HCT116 (cell line): ENCODE measurements at regions not wholly inside any gene's neighbourhood (a gene's known extent, or its start where the extent isn't known, plus 50 kb on each side); places are given as distances from the start of the nearest gene placed in this dataset.

Experiments
- ATAC-seq: fragments of 200-7000 bp; cut with Tn5 transposase; 2 replicates; pipeline ENCODE4 v1.9.1; 2020; ENCODE audit warnings: mild to moderate bottlenecking, moderate library complexity
- BruUV-seq: library from RNA; stranded (reverse); fragments of 400-500 nt; replicated peaks from 2 replicates; lab custom pipeline; 2021; lab: Mats Ljungman, UMichigan
- CTCF ChIA-PET: fragments of 300-600 bp; sonication (Branson Sonifier 250); formaldehyde crosslinking; loops from one replicate; lab custom pipeline; 2021; ENCODE audit warnings: antibody characterized with exemption; lab: Charles Lee
- POLR2A ChIA-PET: fragments of 300-600, 350-600 bp; sonication (Branson Sonifier 250); formaldehyde crosslinking; loops from one replicate; lab custom pipeline; 2021; ENCODE audit warnings: antibody characterized with exemption; lab: Charles Lee
- RAD21 ChIA-PET, 2 experiments: fragments of 300-600 bp; sonication (Branson Sonifier 250); formaldehyde crosslinking; loops; one replicate each; lab custom pipeline; 2023; ENCODE audit warnings: low total read pairs in 2 of 2; ENCODE audit not compliant: uncharacterized antibody in 2 of 2, unreplicated experiment in 2 of 2, low non-redundant PET in 1 of 2; lab: Charles Lee
- DNase-seq: peaks from one replicate; pipeline ENCODE4 v3.0.0-alpha.2; 2010; ENCODE audit warnings: low read depth, low spot score
- H2AFZ ChIP-seq: fragments of 200-600 bp; shearing (Covaris generic), sonication (generic); 2 replicates; pipeline ENCODE4 v1.6.1; 2017; ENCODE audit warnings: low read depth, mixed run types, mixed read lengths, antibody characterized with exemption, low read length; ENCODE audit not compliant: poor library complexity, severe bottlenecking
- H3K27ac ChIP-seq: 2 replicates; pipeline ENCODE4 v1.5.1; 2012; ENCODE audit warnings: low read depth, low read length
- H3K27me3 ChIP-seq: fragments of 200-600 bp; sonication (generic); 2 replicates; pipeline ENCODE4 v1.6.1; 2016; ENCODE audit warnings: mixed run types, low read length, mixed read lengths; ENCODE audit not compliant: insufficient read depth
- H3K36me3 ChIP-seq, 2 experiments: fragments of 200-500 bp in 1 of 2; fragments of 200-600 bp in 1 of 2; sonication (Bioruptor generic) in 1 of 2; sonication (generic) in 1 of 2; 2 replicates each; pipeline versions ENCODE4 v1.5.1 to v1.6.1; 2014 to 2016; ENCODE audit warnings: low read length in 2 of 2, inconsistent platforms in 1 of 2, mixed read lengths in 1 of 2, mixed run types in 1 of 2; ENCODE audit not compliant: insufficient read depth in 2 of 2, control insufficient read depth in 1 of 2
- H3K4me1 ChIP-seq, 2 experiments: fragments of 200-600 bp in 1 of 2; sonication (generic) in 1 of 2; 2 replicates each; pipeline versions ENCODE4 v1.5.1 to v1.6.1; 2012 to 2017; ENCODE audit warnings: low read length in 2 of 2, inconsistent platforms in 1 of 2, mild to moderate bottlenecking in 1 of 2, mixed read lengths in 1 of 2, mixed run types in 1 of 2, moderate library complexity in 1 of 2; ENCODE audit not compliant: insufficient read depth in 2 of 2, control insufficient read depth in 1 of 2
- H3K4me2 ChIP-seq: fragments of 200-600 bp; sonication (generic); 2 replicates; pipeline ENCODE4 v1.6.1; 2017; ENCODE audit warnings: mixed run types, low read length, mixed read lengths
- H3K4me3 ChIP-seq, 2 experiments: fragments of 200-600 bp in 1 of 2; sonication (generic) in 1 of 2; replicated peaks in 1 of 2; 2 replicates each; pipeline ENCODE4 v1.5.1; 2011 to 2016; ENCODE audit warnings: low read length in 2 of 2, control low read depth in 1 of 2, low read depth in 1 of 2, mild to moderate bottlenecking in 1 of 2, mixed read lengths in 1 of 2, mixed run types in 1 of 2
- H3K79me2 ChIP-seq: fragments of 200-600 bp; sonication (generic); 2 replicates; pipeline ENCODE4 v1.6.1; 2017; ENCODE audit warnings: mild to moderate bottlenecking, mixed run types, low read length, moderate library complexity, mixed read lengths; ENCODE audit not compliant: insufficient read depth
- H3K9ac ChIP-seq: fragments of 200-600 bp; sonication (generic); 2 replicates; pipeline ENCODE4 v1.6.1; 2016; ENCODE audit warnings: low read length, mixed read lengths
- H3K9me2 ChIP-seq: fragments of 200-600 bp; sonication (generic), shearing (Covaris generic); 2 replicates; pipeline ENCODE4 v1.6.1; 2017; ENCODE audit warnings: mixed run types, mild to moderate bottlenecking, moderate library complexity; ENCODE audit not compliant: insufficient read depth
- H3K9me3 ChIP-seq, 2 experiments: fragments of 200-500 bp in 1 of 2; fragments of 200-600 bp in 1 of 2; sonication (Bioruptor generic) in 1 of 2; sonication (generic) in 1 of 2; 2 replicates each; pipeline ENCODE4 v1.6.1; 2014 to 2017; ENCODE audit warnings: low read length in 2 of 2, mixed read lengths in 2 of 2, inconsistent platforms in 1 of 2, low read depth in 1 of 2, mild to moderate bottlenecking in 1 of 2, mixed run types in 1 of 2, moderate library complexity in 1 of 2; ENCODE audit not compliant: control insufficient read depth in 1 of 2, insufficient read depth in 1 of 2
- H4K20me1 ChIP-seq: fragments of 200-600 bp; sonication (generic), shearing (Covaris generic); 2 replicates; pipeline ENCODE4 v1.6.1; 2017; ENCODE audit warnings: mixed run types, mild to moderate bottlenecking, moderate library complexity; ENCODE audit not compliant: insufficient read depth
- CBX3 ChIP-seq: IDR thresholded peaks from 2 replicates; pipeline ENCODE4 v1.6.1; 2012; ENCODE audit warnings: low read depth
- CEBPB ChIP-seq: IDR thresholded peaks from 2 replicates; pipeline ENCODE4 v1.6.1; 2012; ENCODE audit warnings: low read depth
- EGR1 ChIP-seq: IDR thresholded peaks from 2 replicates; pipeline ENCODE4 v1.6.1; 2012; ENCODE audit warnings: low read depth
- ELF1 ChIP-seq: IDR thresholded peaks from 2 replicates; pipeline ENCODE4 v1.6.1; 2012; ENCODE audit warnings: low read depth, borderline replicate concordance
- EZH2 ChIP-seq: fragments of 200-600 bp; sonication (generic); IDR thresholded peaks from 2 replicates; pipeline ENCODE4 v1.6.1; 2017; ENCODE audit warnings: antibody characterized with exemption, mixed run types
- EZH2phosphoT487 ChIP-seq: fragments of 200-600 bp; IDR thresholded peaks from 2 replicates; pipeline ENCODE4 v1.6.1; 2018; ENCODE audit warnings: antibody characterized with exemption, borderline replicate concordance
- FOSL1 ChIP-seq: IDR thresholded peaks from 2 replicates; pipeline ENCODE4 v1.6.1; 2012; ENCODE audit warnings: low read depth
- JUND ChIP-seq: IDR thresholded peaks from 2 replicates; pipeline ENCODE4 v1.6.1; 2012
- POLR2A ChIP-seq: IDR thresholded peaks from 2 replicates; pipeline ENCODE4 v1.7.0; 2011; ENCODE audit warnings: borderline replicate concordance; ENCODE audit not compliant: insufficient read depth, insufficient read length; ENCODE audit errors: extremely low read depth
- POLR2AphosphoS5 ChIP-seq: IDR thresholded peaks from 2 replicates; pipeline ENCODE4 v1.6.1; 2011; ENCODE audit warnings: mild to moderate bottlenecking, low read depth, low read length, moderate library complexity
- RAD21 ChIP-seq: IDR thresholded peaks from 2 replicates; pipeline ENCODE4 v1.6.1; 2012; ENCODE audit warnings: low read depth, mild to moderate bottlenecking
- SIN3A ChIP-seq: IDR thresholded peaks from 2 replicates; pipeline ENCODE4 v1.6.1; 2012; ENCODE audit warnings: low read depth
- SP1 ChIP-seq: IDR thresholded peaks from 2 replicates; pipeline ENCODE4 v1.6.1; 2012; ENCODE audit warnings: low read depth
- TCF7L2 ChIP-seq: IDR thresholded peaks from 2 replicates; pipeline ENCODE4 v1.7.0; 2011; ENCODE audit warnings: borderline replicate concordance, inconsistent platforms; ENCODE audit not compliant: insufficient read depth, insufficient read length; ENCODE audit errors: extremely low read depth
- YY1 ChIP-seq: IDR thresholded peaks from 2 replicates; pipeline ENCODE4 v1.6.1; 2011; ENCODE audit warnings: low read length, low read depth, moderate library complexity, mild to moderate bottlenecking; ENCODE audit not compliant: insufficient replicate concordance; ENCODE audit errors: extremely low read depth
- ZFX ChIP-seq: fragments of 450-650 bp; IDR thresholded peaks from 2 replicates; pipeline ENCODE4 v1.6.1; 2017
- ZNF274 ChIP-seq: fragments of 200-500 bp; sonication (Bioruptor generic); IDR thresholded peaks from 2 replicates; pipeline ENCODE4 v1.6.1; 2014; ENCODE audit warnings: mild to moderate bottlenecking, low read depth, low read length, inconsistent platforms
- intact Hi-C: fragments of 100-400 bp; cut with micrococcal nuclease; formaldehyde crosslinking; loops from 2 replicates; pipeline ENCODE4 v1.10.0; 2022
- TF ChIP-seq, protein P1 (sequence below): IDR thresholded peaks from 2 replicates; pipeline ENCODE4 v1.6.1; 2012
- TF ChIP-seq, protein P2 (sequence below): IDR thresholded peaks from 2 replicates; pipeline ENCODE4 v1.6.1; 2012; ENCODE audit warnings: low read depth

DNA sequence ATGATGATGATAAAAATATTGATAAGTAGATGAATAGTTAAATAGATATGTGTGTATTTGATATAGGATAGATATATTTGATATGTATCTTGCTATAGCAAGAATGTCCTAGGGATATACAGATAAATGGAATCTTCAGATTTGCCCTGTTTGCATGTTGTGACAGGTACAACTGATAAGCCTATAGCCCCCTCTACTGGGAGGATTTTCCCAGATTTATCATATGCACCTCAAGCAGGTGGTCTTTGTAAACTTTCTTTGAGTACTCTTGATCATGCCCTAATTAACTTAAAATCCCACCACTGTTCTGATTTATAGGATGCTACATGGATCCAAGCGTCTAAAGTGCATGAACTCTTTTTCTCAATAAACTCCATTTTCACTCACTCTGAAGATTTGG, 1050.7 kb downstream of the SORCS3 start:
- H3K27me3 ChIP-seq, result no peaks in the 10 kb centered on the region
- no peak overlapping the region for H2AFZ ChIP-seq
- RAD21 ChIA-PET, result no interaction called here
- no peak overlapping the region for H3K4me2 ChIP-seq
- TF ChIP-seq POLR2A, result no peak
- TF ChIP-seq RAD21, result peak; percentile 18; the same call in 1 of the 2 replicates
- TF ChIP-seq, all 23 proteins: peak for 1
- ATAC-seq, result no peak
- no peak overlapping the region for H3K27ac ChIP-seq
- no peaks in the 10 kb centered on the region for H3K4me1 ChIP-seq
- CTCF ChIA-PET, result no interaction called here
- no peak overlapping the region for H3K4me3 ChIP-seq
- no peaks in the 10 kb centered on the region for H3K79me2 ChIP-seq
- no peaks in the 10 kb centered on the region for H3K9me2 ChIP-seq
- POLR2A ChIA-PET, result no interaction called here
- peaks cover 20 to 22% of the 10 kb centered on the region in 2 experiments; a peak in 3 of 4 replicates for H3K9me3 ChIP-seq
- intact Hi-C loops, result no loop called here
- no peaks in the 10 kb centered on the region for H3K36me3 ChIP-seq
- no peaks in the 10 kb centered on the region; the same call in 1 of the 2 replicates for H4K20me1 ChIP-seq
- peak; percentile 3 for DNase-seq
- no peak overlapping the region for H3K9ac ChIP-seq
- BruUV-seq, result no TSS peak

DNA sequence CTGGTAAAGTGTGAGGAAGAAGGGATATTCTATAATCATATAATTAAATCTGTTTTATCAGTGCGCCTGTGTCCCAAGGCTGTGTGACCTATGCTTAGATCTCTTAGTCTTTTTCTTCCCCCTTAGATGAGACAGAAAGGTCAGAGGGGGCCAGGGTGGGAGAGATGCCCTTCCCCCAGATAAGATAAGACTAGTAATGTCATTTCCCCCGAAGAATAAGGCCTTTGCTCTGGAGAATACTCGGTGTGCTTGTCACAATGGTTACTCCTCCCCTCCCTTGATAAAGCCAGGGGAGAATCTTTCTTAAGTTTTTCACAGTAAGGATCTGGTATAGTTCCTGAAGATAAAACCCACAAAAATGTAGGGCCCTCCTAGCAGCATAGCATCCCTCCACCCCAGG, 1041.8 kb downstream of the SORCS3 start:
- no peak for DNase-seq
- TF ChIP-seq EZH2 (no peak), ELF1 (no peak), POLR2AphosphoS5 (no peak), YY1 (no peak), EZH2phosphoT487 (no peak), TCF7L2 (no peak), ZNF274 (no peak), ZFX (no peak), JUND (no peak), CBX3 (no peak), RAD21 (no peak), FOSL1 (no peak), CEBPB (no peak), SP1 (no peak), POLR2A (no peak), EGR1 (no peak), SIN3A (no peak)
- TF ChIP-seq, protein P1, sequence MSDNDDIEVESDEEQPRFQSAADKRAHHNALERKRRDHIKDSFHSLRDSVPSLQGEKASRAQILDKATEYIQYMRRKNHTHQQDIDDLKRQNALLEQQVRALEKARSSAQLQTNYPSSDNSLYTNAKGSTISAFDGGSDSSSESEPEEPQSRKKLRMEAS, result no peak
- TF ChIP-seq, protein P2, sequence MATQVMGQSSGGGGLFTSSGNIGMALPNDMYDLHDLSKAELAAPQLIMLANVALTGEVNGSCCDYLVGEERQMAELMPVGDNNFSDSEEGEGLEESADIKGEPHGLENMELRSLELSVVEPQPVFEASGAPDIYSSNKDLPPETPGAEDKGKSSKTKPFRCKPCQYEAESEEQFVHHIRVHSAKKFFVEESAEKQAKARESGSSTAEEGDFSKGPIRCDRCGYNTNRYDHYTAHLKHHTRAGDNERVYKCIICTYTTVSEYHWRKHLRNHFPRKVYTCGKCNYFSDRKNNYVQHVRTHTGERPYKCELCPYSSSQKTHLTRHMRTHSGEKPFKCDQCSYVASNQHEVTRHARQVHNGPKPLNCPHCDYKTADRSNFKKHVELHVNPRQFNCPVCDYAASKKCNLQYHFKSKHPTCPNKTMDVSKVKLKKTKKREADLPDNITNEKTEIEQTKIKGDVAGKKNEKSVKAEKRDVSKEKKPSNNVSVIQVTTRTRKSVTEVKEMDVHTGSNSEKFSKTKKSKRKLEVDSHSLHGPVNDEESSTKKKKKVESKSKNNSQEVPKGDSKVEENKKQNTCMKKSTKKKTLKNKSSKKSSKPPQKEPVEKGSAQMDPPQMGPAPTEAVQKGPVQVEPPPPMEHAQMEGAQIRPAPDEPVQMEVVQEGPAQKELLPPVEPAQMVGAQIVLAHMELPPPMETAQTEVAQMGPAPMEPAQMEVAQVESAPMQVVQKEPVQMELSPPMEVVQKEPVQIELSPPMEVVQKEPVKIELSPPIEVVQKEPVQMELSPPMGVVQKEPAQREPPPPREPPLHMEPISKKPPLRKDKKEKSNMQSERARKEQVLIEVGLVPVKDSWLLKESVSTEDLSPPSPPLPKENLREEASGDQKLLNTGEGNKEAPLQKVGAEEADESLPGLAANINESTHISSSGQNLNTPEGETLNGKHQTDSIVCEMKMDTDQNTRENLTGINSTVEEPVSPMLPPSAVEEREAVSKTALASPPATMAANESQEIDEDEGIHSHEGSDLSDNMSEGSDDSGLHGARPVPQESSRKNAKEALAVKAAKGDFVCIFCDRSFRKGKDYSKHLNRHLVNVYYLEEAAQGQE, result no peak
- Histone ChIP-seq H4K20me1 (no peaks in the 10 kb centered on the region), H3K4me2 (no peak overlapping the region), H3K9me3 (peaks cover 24 to 32% of the 10 kb centered on the region in 2 experiments; a peak in 2 of 4 replicates), H2AFZ (no peak overlapping the region), H3K79me2 (no peaks in the 10 kb centered on the region), H3K27me3 (no peaks in the 10 kb centered on the region), H3K9me2 (no peaks in the 10 kb centered on the region), H3K4me3 (no peak overlapping the region), H3K4me1 (no peaks in the 10 kb centered on the region), H3K27ac (no peak overlapping the region), H3K36me3 (no peaks in the 10 kb centered on the region), H3K9ac (no peak overlapping the region)
- ChIA-PET RAD21 (no interaction called here), POLR2A (no interaction called here), CTCF (no interaction called here)
- intact Hi-C loops, result no loop called here
- BruUV-seq, result no TSS peak
- ATAC-seq, result no peak
